Naive thymus-derived CD8-positive, alpha-beta T cell (primary cell): ENCODE measurements at regions not wholly inside any gene's neighbourhood (a gene's known extent, or its start where the extent isn't known, plus 50 kb on each side); places are given as distances from the start of the nearest gene placed in this dataset.

ENCODE experiments used
- ATAC-seq, 2 donors: fragments of 150-1000 bp; cut with Tn5 transposase in 1 of 2; sonication (Bioruptor Pico), chemical (Tn5 transposase) in 1 of 2; 1 replicate in 1 of 2; 2 replicates in 1 of 2; pipeline ENCODE4 v1.10.0; 2021; ENCODE audit warnings: mild to moderate bottlenecking in 2 of 2, moderate library complexity in 2 of 2
- POLR2A ChIA-PET: fragments of 350-600 bp; sonication (Branson Sonifier 250); formaldehyde crosslinking; loops from one replicate; lab custom pipeline; 2021; ENCODE audit warnings: antibody characterized with exemption; lab: Charles Lee
- DNase-seq, 10 donors: peaks; one replicate each; pipeline versions ENCODE4 v3.0.0 to v3.0.0-alpha.2; 2020 to 2022
- H3K27ac Mint-ChIP-seq, 10 donors: one replicate each; pipeline ENCODE4 v1.8.0; 2020 to 2022; ENCODE audit warnings: mild to moderate bottlenecking in 10 of 10, mixed read lengths in 10 of 10, moderate library complexity in 4 of 10, inconsistent platforms in 1 of 10
- H3K27me3 Mint-ChIP-seq, 5 donors: one replicate each; pipeline ENCODE4 v1.8.0; 2021 to 2022; ENCODE audit warnings: mixed read lengths in 5 of 5
- H3K36me3 Mint-ChIP-seq, 3 donors: one replicate each; pipeline ENCODE4 v1.8.0; 2020 to 2022; ENCODE audit warnings: mixed read lengths in 3 of 3, mild to moderate bottlenecking in 2 of 3, inconsistent platforms in 1 of 3
- H3K4me1 Mint-ChIP-seq, 4 donors: one replicate each; pipeline ENCODE4 v1.8.0; 2021 to 2022; ENCODE audit warnings: mixed read lengths in 4 of 4
- H3K4me3 Mint-ChIP-seq, 10 donors: one replicate each; pipeline ENCODE4 v1.8.0; 2020 to 2022; ENCODE audit warnings: mild to moderate bottlenecking in 10 of 10, mixed read lengths in 10 of 10, moderate library complexity in 6 of 10, inconsistent platforms in 1 of 10
- H3K9me3 Mint-ChIP-seq, 9 donors: one replicate each; pipeline ENCODE4 v1.8.0; 2020 to 2022; ENCODE audit warnings: mixed read lengths in 9 of 9, mild to moderate bottlenecking in 3 of 9, inconsistent platforms in 1 of 9, moderate library complexity in 1 of 9

DNA sequence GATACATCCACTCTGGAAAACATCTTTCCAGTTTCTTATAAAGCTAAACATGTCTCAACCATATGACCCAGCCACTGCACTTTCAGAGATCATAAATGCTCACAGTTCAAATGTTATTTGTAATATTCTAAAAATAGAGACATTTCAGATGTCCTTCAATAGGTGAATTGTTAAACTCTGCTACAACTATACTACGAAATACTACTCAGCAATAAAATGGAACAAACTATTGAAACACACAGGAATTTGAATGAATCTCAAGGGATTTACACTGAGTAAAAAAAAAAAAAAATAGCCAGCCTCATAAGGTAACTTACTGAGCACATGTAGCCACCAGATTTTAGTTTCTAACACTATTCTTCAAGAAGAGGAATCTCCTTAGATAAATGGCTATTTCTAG is 253.9 kb downstream of the PCDH18 start:
- ATAC-seq (no peak), DNase-seq (no peak)
- POLR2A ChIA-PET, result no interaction called here
- Mint-ChIP-seq H3K36me3 (no peaks in the 10 kb centered on the region), H3K4me1 (no peaks in the 10 kb centered on the region), H3K27me3 (no peaks in the 10 kb centered on the region), H3K27ac (no peak overlapping the region), H3K4me3 (no peak overlapping the region), H3K9me3 (peaks cover 0 to 9% (median 3%) of the 10 kb centered on the region in 9 donors)

DNA sequence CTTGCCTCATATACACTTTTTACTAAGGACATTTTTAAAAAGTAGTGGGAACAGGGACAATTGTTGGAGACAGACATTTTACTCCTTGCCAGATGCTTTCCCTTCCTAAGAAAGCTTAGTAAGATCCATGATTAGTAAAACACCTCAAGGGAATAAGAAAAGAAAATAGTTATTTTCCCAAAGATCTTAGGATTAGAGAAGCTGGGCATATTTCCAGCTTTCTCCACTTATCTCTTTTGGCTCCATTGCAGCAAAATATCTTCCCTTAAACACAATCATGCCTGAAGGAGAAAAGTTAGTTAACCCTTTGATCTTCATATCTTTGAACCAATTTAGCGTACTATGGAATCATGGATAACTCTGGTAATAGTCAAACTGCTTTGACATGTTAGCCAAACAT is 257.9 kb downstream of the PCDH18 start:
- no peaks in the 10 kb centered on the region for H3K4me1 Mint-ChIP-seq
- H3K27ac Mint-ChIP-seq, result no peak overlapping the region

DNA sequence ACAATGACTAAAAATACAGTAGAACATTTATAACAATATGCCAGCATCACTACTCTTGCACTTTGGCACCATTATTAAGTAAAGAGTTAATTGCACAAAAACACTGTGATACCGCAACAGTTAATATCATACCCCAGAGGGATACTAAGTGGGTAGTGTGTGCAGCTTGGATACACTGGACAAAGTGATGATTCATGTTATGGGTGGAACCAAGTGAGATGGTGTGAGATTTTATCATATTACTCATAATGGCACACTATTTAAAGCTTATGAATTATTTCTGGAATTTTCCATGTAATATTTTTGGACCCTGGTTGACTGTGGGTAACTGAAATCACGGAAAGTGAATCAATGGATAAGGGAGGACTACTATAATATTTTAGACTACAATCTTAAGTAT is 265.3 kb downstream of the PCDH18 start:
- Mint-ChIP-seq H3K27ac (no peak overlapping the region), H3K36me3 (no peaks in the 10 kb centered on the region), H3K4me3 (no peak overlapping the region), H3K4me1 (no peaks in the 10 kb centered on the region), H3K9me3 (peaks cover 0 to 11% (median 3%) of the 10 kb centered on the region in 9 donors), H3K27me3 (no peaks in the 10 kb centered on the region)
- no peak for DNase-seq
- POLR2A ChIA-PET, result no interaction called here
- no peak for ATAC-seq

More for the DNA sequence above, 257.9 kb downstream of the PCDH18 start:
- no peaks in the 10 kb centered on the region for H3K27me3 Mint-ChIP-seq
- H3K36me3 Mint-ChIP-seq, result no peaks in the 10 kb centered on the region
- peaks cover 0 to 5% (median 0%) of the 10 kb centered on the region in 9 donors for H3K9me3 Mint-ChIP-seq
- POLR2A ChIA-PET, result no interaction called here
- ATAC-seq, result no peak
- DNase-seq, result no peak
- H3K4me3 Mint-ChIP-seq, result no peak overlapping the region

DNA sequence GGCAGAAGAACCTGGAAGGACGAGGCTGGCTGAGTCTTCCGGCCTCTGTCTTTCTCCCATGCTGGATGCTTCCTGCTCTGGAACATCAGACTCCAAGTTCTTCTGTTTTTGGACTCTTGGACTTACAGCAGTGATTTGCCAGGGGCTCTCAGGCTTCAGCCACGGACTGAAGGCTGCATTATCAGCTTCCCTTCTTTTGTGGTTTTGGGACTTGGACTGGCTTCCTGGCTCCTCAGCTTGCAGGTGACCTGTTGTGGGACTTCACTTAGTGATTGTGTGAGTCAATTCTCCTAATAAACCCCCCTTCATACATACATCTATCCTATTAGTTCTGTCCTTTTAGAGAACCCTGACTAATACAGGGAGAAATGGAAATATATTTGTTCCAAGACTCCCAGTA is 265.8 kb downstream of the PCDH18 start:
- POLR2A ChIA-PET, result no interaction called here
- Mint-ChIP-seq H3K36me3 (no peaks in the 10 kb centered on the region), H3K4me3 (no peak overlapping the region), H3K9me3 (peaks cover 0 to 11% (median 3%) of the 10 kb centered on the region in 9 donors), H3K27me3 (no peaks in the 10 kb centered on the region), H3K27ac (no peak overlapping the region), H3K4me1 (no peaks in the 10 kb centered on the region)
- DNase-seq, result no peak
- ATAC-seq, result no peak

- no peak for DNase-seq
- no peaks in the 10 kb centered on the region for H3K27me3 Mint-ChIP-seq
- no peaks in the 10 kb centered on the region for H3K4me1 Mint-ChIP-seq
- ATAC-seq, result no peak
- H3K36me3 Mint-ChIP-seq, result no peaks in the 10 kb centered on the region
- no peak overlapping the region for H3K4me3 Mint-ChIP-seq
- H3K27ac Mint-ChIP-seq, result no peak overlapping the region
- POLR2A ChIA-PET, result no interaction called here
- H3K9me3 Mint-ChIP-seq, result peaks cover 0 to 11% (median 3%) of the 10 kb centered on the region in 9 donors
Measured at GRCh38 chr4:137263206-137263605, 269.1 kb downstream of the PCDH18 start.

GRCh38 chr4:137253949-137254348 is 278.3 kb downstream of the PCDH18 start:
- peaks cover 0 to 19% (median 2%) of the 10 kb centered on the region in 9 donors for H3K9me3 Mint-ChIP-seq
- H3K27ac Mint-ChIP-seq, result no peak overlapping the region
- H3K4me1 Mint-ChIP-seq, result no peaks in the 10 kb centered on the region
- H3K27me3 Mint-ChIP-seq, result no peaks in the 10 kb centered on the region
- ATAC-seq (no peak), DNase-seq (no peak)
- POLR2A ChIA-PET, result no interaction called here
- no peak overlapping the region for H3K4me3 Mint-ChIP-seq
- H3K36me3 Mint-ChIP-seq, result no peaks in the 10 kb centered on the region

GRCh38 chr4:137249112-137249511 is 283.2 kb downstream of the PCDH18 start:
- Mint-ChIP-seq H3K4me3 (no peak overlapping the region), H3K36me3 (no peaks in the 10 kb centered on the region), H3K4me1 (no peaks in the 10 kb centered on the region), H3K27ac (no peak overlapping the region), H3K9me3 (peaks cover 0 to 19% (median 2%) of the 10 kb centered on the region in 9 donors), H3K27me3 (no peaks in the 10 kb centered on the region)
- ATAC-seq (no peak), DNase-seq (no peak)
- POLR2A ChIA-PET, result no interaction called here

DNA sequence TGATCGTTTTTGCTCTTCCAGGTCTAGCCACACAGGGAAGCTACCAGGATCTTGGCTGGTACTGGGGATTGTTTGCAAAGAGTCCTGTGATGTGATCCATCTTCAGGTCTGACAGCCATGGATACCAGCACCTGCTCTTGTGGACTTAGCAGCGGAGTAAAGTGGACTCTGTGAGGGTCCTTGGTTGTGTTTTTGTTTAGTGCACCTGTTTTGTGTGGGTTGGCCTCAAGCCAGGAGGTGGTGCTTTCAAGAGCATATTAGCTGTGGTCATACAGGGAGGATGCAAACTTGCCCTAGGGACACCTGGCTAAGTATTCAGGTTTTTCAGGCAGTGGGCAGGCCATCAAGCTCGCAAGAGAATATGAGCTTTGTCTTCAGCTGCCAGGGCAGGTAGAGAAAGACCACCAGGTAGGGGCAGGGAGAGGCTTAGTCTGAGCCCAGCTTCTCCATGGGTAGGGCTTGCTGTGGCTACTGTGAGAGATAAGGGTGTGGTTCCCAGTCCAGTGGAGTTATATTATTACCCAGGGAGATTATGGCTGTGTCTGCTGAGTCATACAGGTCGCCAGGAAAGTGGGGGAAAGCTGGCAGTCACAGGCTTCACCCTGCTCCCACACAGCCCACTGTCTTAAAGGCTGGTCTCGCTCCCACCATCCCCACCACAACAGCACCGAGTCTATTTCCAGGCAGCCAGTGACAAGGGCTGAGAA is 293.7 kb downstream of the PCDH18 start:
- no peak overlapping the region for H3K4me3 Mint-ChIP-seq
- H3K27ac Mint-ChIP-seq, result no peak overlapping the region
- H3K4me1 Mint-ChIP-seq, result no peaks in the 10 kb centered on the region

DNA sequence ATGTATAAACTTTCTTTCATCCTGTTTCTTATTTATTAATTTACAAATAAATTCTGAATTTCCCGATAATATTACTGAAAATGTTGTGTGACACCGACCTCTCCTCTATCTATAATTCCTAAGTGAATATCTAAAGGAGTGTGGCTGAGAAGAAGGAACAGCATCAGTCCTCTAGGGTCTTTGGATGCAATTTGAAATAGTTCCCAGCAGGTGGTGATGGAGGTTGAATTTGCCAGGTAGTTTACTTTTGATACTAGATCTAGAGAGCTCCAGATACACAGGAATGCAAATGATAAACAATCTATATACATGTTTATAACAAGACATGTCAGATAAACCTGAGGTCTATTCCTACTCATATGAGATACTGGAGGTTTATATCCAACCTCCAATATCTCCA is 305.4 kb downstream of the PCDH18 start:
- DNase-seq (no peak), ATAC-seq (no peak)
- Mint-ChIP-seq H3K27ac (no peak overlapping the region), H3K36me3 (no peaks in the 10 kb centered on the region), H3K4me1 (no peaks in the 10 kb centered on the region), H3K9me3 (peaks cover 0 to 9% (median 5%) of the 10 kb centered on the region in 9 donors), H3K4me3 (no peak overlapping the region), H3K27me3 (no peaks in the 10 kb centered on the region)
- POLR2A ChIA-PET, result no interaction called here

More for the DNA sequence above, 293.7 kb downstream of the PCDH18 start:
- peak in 1 of 10 donors; percentile 34 for DNase-seq
- no peak for ATAC-seq
- H3K36me3 Mint-ChIP-seq, result no peaks in the 10 kb centered on the region
- peaks cover 0 to 3% (median 0%) of the 10 kb centered on the region in 5 donors for H3K27me3 Mint-ChIP-seq
- peaks cover 0 to 16% (median 4%) of the 10 kb centered on the region in 9 donors for H3K9me3 Mint-ChIP-seq
- POLR2A ChIA-PET, result no interaction called here

GRCh38 chr4:137226221-137226620 is 306.1 kb downstream of the PCDH18 start:
- Mint-ChIP-seq H3K4me3 (no peak overlapping the region), H3K27me3 (no peaks in the 10 kb centered on the region)
- no peak for ATAC-seq

DNA sequence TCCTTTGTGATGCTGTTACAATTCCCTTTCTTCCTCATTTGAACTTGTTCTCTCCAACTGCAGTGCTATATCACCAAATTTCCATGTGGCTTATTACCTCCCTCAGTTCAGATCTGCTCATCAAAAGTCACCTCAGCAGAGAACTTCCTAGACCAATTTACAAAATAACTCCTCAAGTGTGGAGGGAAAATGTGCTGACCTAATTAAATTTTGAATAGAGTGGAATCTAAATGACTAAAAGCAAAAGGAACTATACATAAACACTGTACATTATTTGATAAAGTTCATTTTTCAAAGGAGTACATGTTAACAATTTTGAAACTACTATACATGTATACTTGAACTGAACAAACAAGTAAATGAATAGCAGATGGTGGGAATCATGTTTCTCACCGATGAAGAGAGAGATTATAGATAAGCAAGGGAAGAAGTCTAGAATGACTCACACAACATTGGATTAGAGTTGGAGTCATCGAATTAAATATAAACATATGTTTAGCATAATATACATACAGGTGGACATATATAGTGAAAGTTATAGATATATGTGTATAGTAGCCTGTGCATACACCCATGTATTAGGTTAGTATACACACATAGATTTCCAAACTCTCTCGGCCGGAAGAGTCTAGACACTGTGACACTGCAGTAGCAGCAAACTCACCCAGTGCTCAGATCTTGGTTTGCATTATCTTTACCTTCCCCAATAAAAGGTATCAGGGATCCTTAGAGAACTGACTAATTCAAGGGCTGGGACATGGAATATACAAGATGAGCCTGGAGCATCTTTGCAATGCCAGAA is 318.7 kb downstream of the PCDH18 start:
- DNase-seq (no peak), ATAC-seq (no peak)
- no peaks in the 10 kb centered on the region for H3K4me1 Mint-ChIP-seq
- peaks cover 0 to 21% (median 3%) of the 10 kb centered on the region in 9 donors for H3K9me3 Mint-ChIP-seq
- H3K4me3 Mint-ChIP-seq, result no peak overlapping the region
- POLR2A ChIA-PET, result no interaction called here
- H3K27ac Mint-ChIP-seq, result no peak overlapping the region
- H3K36me3 Mint-ChIP-seq, result no peaks in the 10 kb centered on the region
- H3K27me3 Mint-ChIP-seq, result no peaks in the 10 kb centered on the region

More at GRCh38 chr4:137226221-137226620, 306.1 kb downstream of the PCDH18 start:
- Mint-ChIP-seq H3K4me1 (no peaks in the 10 kb centered on the region), H3K9me3 (peaks cover 0 to 10% (median 5%) of the 10 kb centered on the region in 9 donors), H3K27ac (no peak overlapping the region), H3K36me3 (no peaks in the 10 kb centered on the region)
- POLR2A ChIA-PET, result no interaction called here
- DNase-seq, result no peak

DNA sequence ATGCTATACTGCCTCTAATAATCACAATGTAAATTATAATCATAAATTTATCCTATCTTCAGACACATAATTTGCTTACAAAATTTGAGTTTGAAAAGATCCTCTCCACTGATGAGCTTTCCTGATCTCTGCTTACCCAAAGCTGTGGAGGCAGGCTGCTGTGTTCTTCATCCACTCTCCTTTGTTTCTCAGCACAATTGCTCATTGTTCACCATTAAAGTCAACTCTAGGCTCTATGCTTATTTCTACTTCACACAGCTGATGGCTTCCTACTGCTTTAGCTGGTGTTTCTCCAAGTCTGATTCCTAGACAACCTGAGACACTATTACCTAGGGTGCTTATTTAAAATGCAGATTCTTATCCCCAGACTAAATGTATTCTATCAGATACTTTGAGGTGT is 319.7 kb downstream of the PCDH18 start:
- Mint-ChIP-seq H3K27me3 (no peaks in the 10 kb centered on the region), H3K9me3 (peaks cover 0 to 21% (median 3%) of the 10 kb centered on the region in 9 donors), H3K27ac (no peak overlapping the region), H3K4me1 (no peaks in the 10 kb centered on the region), H3K36me3 (no peaks in the 10 kb centered on the region), H3K4me3 (no peak overlapping the region)
- ATAC-seq (no peak), DNase-seq (no peak)
- POLR2A ChIA-PET, result no interaction called here

DNA sequence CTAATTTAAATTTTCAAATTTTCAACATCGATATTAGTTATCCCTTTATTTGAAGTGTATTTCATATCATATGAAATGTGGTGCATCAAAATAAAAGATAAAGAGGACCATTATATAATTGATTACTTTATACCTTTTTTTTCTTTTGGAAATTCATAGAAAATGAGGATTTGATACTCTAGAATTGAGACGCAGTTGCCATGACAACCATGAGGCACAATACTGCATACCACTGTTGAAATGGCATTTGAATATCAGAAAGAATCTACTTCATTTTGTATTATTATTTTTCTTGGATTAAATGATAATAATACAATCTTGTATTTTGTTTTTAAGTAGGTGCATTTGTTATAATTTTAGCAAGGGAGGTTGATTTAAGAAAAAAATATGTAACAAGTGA is 323.1 kb downstream of the PCDH18 start:
- DNase-seq (no peak), ATAC-seq (no peak)
- Mint-ChIP-seq H3K9me3 (peaks cover 0 to 20% (median 3%) of the 10 kb centered on the region in 9 donors), H3K27me3 (no peaks in the 10 kb centered on the region), H3K36me3 (no peaks in the 10 kb centered on the region), H3K4me1 (no peaks in the 10 kb centered on the region), H3K27ac (no peak overlapping the region), H3K4me3 (no peak overlapping the region)
- POLR2A ChIA-PET, result no interaction called here
